Activated T-cell treated with anti-CD3 and anti-CD28 coated beads, Interleukin-2, amount 50 U/mL, for 4 hours (primary cell): ENCODE measurements at regions not wholly inside any gene's neighbourhood (a gene's known extent, or its start where the extent isn't known, plus 50 kb on each side); places are given as distances from the start of the nearest gene placed in this dataset.
"Not testable (repeated sequence)": the region's sequence is repeated elsewhere in the genome, so short reads cannot be mapped to it uniquely, and the experiment has no call there.

Source experiments
- ATAC-seq, 2 donors: fragments of 200-7000 bp; cut with Tn5 transposase; one replicate each; pipeline ENCODE4 v1.10.0; 2021
- DNase-seq: peaks from one replicate; pipeline ENCODE4 v3.0.0-alpha.2; 2020
- H3K27me3 Mint-ChIP-seq: one replicate; pipeline ENCODE4 v1.8.0; 2021; ENCODE audit warnings: low read depth, mixed read lengths
- H3K36me3 Mint-ChIP-seq: one replicate; pipeline ENCODE4 v1.8.0; 2022; ENCODE audit warnings: mixed read lengths; ENCODE audit not compliant: insufficient read depth
- H3K4me1 Mint-ChIP-seq: one replicate; pipeline ENCODE4 v1.8.0; 2021; ENCODE audit warnings: low read depth, mixed read lengths
- H3K4me3 Mint-ChIP-seq: one replicate; pipeline ENCODE4 v1.8.0; 2021; ENCODE audit warnings: mild to moderate bottlenecking, moderate library complexity, mixed read lengths
- H3K9me3 Mint-ChIP-seq: one replicate; pipeline ENCODE4 v1.8.0; 2021; ENCODE audit warnings: mixed read lengths

DNA sequence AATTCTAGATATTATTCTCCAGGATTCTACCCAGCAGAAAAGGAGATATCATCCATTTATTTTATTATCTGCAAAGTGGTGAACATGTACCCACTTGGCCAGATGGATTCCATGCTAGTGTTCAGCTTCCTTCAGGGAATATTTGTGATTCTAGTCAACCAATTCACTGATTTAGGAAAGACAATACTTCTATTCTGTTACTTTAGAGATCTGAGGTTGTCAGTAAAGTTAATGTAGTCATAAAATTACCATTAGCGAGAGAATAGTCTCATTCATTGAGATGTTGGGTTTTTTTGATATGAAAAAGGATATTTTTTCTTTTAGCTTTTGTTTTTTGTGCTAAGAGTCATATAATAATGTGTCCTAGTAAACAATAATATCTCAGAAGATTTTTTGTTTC is 222.8 kb downstream of the CGGBP1 start:
- Mint-ChIP-seq H3K9me3 (peaks cover 6% of the 10 kb centered on the region), H3K4me1 (no peaks in the 10 kb centered on the region), H3K4me3 (no peak overlapping the region), H3K27me3 (no peaks in the 10 kb centered on the region), H3K36me3 (no peaks in the 10 kb centered on the region)
- ATAC-seq (no peak), DNase-seq (no peak)

- DNase-seq (no peak), ATAC-seq (no peak)
- no peak overlapping the region for H3K4me3 Mint-ChIP-seq
- peaks cover 6% of the 10 kb centered on the region for H3K9me3 Mint-ChIP-seq
- H3K27me3 Mint-ChIP-seq = no peaks in the 10 kb centered on the region
- H3K36me3 Mint-ChIP-seq = no peaks in the 10 kb centered on the region
- no peaks in the 10 kb centered on the region for H3K4me1 Mint-ChIP-seq
Measured at GRCh38 chr3:87835236-87835635, 223.6 kb downstream of the CGGBP1 start.

- Mint-ChIP-seq H3K4me1 (no peaks in the 10 kb centered on the region), H3K27me3 (no peaks in the 10 kb centered on the region), H3K36me3 (no peaks in the 10 kb centered on the region), H3K9me3 (peaks cover 1% of the 10 kb centered on the region), H3K4me3 (no peak overlapping the region)
- DNase-seq (no peak), ATAC-seq (no peak)
Measured at GRCh38 chr3:87834327-87834726, 224.5 kb downstream of the CGGBP1 start.

DNA sequence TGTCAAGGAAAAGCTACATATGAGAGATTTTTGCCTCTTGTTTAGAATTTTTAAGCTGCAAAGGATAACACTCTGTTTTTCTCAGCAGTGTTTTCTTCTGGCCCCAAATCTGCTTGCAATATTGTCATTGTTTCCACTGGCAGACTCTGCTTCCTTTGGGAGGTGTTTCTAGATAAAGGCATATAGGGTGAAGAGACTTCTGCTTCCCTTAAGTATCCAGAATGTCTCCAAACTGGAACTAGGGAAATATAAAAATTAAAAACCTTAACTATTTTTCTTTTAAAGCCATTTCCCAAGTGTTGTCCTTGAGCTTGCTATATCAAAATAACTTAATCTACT is 225.8 kb downstream of the CGGBP1 start:
- no peaks in the 10 kb centered on the region for H3K9me3 Mint-ChIP-seq
- no peak for DNase-seq
- no peaks in the 10 kb centered on the region for H3K4me1 Mint-ChIP-seq
- H3K36me3 Mint-ChIP-seq = no peaks in the 10 kb centered on the region
- no peak overlapping the region for H3K4me3 Mint-ChIP-seq
- ATAC-seq = no peak
- H3K27me3 Mint-ChIP-seq = no peaks in the 10 kb centered on the region

GRCh38 chr3:87828046-87828445 is 230.8 kb downstream of the CGGBP1 start:
- no peaks in the 10 kb centered on the region for H3K4me1 Mint-ChIP-seq
- H3K27me3 Mint-ChIP-seq = no peaks in the 10 kb centered on the region
- DNase-seq = no peak
- ATAC-seq = no peak
- H3K9me3 Mint-ChIP-seq = no peaks in the 10 kb centered on the region
- no peaks in the 10 kb centered on the region for H3K36me3 Mint-ChIP-seq
- H3K4me3 Mint-ChIP-seq = no peak overlapping the region

DNA sequence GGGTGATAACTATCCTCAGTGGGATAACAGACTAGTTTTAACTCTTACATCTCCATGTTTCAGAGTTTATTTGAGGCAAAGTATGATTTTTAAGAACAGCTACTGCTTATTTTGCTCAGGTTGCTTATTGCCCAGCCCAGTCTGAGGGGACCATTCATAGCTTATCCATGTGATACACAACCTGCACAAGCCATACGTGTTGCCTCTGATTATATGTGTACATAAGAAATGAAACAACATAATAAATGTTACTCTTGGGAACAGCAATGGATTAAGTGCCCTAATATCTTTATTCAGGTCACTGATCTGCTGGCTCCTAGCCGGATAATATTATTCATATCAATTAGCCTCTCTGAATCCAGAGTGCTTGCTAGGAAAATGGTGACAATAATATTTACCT is 236.2 kb downstream of the CGGBP1 start:
- Mint-ChIP-seq H3K9me3 (no peaks in the 10 kb centered on the region), H3K36me3 (no peaks in the 10 kb centered on the region), H3K4me1 (no peaks in the 10 kb centered on the region), H3K27me3 (peaks cover 2% of the 10 kb centered on the region), H3K4me3 (no peak overlapping the region)
- DNase-seq = no peak
- no peak for ATAC-seq

- not testable (repeated sequence) for H3K4me1 Mint-ChIP-seq, DNase-seq, H3K9me3 Mint-ChIP-seq, H3K4me3 Mint-ChIP-seq, H3K36me3 Mint-ChIP-seq, ATAC-seq, H3K27me3 Mint-ChIP-seq
Measured at GRCh38 chr3:87813503-87813902, 245.3 kb downstream of the CGGBP1 start.

- DNase-seq = no peak
- Mint-ChIP-seq H3K36me3 (no peaks in the 10 kb centered on the region), H3K4me3 (no peak overlapping the region), H3K9me3 (peaks cover 6% of the 10 kb centered on the region), H3K4me1 (peaks cover 2% of the 10 kb centered on the region), H3K27me3 (peaks cover 5% of the 10 kb centered on the region)
- no peak for ATAC-seq
Measured at GRCh38 chr3:87811953-87812352, 246.9 kb downstream of the CGGBP1 start.

DNA sequence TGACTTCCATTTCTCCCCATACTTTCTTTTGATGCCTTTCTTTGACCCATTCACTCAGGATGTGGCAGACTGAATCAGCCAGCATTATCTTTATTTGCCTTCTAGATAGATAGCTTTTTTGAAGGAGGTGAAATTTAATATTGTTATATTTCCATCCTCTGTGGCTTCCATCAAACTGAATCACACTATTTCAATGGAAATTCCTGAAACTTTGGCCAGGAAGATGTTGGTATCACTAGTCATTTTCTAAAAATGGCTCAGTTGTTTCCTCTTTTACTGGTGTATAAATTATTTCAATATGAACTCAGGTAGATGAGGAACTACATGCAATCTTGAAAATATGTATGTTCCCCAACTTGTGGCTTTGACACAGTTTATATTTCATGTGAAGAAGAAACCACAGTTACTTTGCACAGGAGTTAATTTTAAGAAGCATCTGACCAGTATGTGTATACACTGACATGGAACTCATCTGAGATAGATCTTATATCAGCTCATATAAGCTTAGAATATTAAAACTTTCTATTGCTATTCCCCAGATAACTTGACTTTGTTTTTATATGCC is 248.3 kb downstream of the CGGBP1 start:
- H3K9me3 Mint-ChIP-seq = peaks cover 6% of the 10 kb centered on the region
- H3K27me3 Mint-ChIP-seq = peaks cover 5% of the 10 kb centered on the region
- no peaks in the 10 kb centered on the region for H3K36me3 Mint-ChIP-seq
- ATAC-seq (no peak), DNase-seq (no peak)
- peaks cover 5% of the 10 kb centered on the region for H3K4me1 Mint-ChIP-seq
- no peak overlapping the region for H3K4me3 Mint-ChIP-seq

DNA sequence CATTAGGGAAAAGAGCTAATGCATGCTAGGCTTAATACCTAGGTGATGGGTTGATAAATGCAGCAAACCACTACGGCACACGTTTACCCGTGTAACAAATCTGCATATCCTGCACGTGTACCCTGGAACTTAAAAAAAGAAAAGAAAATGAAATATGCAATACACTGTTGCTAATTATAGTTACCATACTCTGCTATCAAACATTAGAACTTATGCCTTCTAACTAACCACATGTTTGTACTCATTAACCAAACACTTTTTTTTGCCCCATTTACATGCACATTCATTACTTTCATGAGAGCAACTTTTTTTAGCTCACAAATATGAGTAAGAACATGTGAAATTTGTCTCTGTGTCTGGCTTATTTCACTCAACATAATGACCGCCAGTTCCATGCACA is 253.1 kb downstream of the CGGBP1 start:
- Mint-ChIP-seq H3K9me3 (no peaks in the 10 kb centered on the region), H3K36me3 (no peaks in the 10 kb centered on the region), H3K27me3 (peaks cover 10% of the 10 kb centered on the region), H3K4me1 (peaks cover 5% of the 10 kb centered on the region), H3K4me3 (no peak overlapping the region)
- ATAC-seq (no peak), DNase-seq (no peak)

DNA sequence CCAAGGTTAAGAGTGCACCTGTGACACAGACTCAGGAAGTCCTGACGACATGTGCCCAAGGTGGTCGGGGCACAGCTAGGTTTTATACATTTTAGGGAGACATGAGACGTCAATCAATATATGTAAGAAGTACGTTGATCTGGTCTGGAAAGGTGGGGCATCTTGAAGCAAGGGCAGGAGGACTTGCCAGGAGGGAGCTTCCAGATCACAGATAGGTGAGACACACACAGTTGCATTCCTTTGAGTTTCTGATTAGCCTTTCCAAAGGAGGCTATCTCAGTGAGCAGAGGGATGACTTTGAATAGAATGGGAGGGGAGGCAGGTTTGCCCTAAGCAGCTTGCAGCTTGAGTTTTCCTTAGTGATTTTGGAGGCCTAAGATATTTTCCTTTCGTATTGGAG is 257.4 kb downstream of the CGGBP1 start:
- Mint-ChIP-seq H3K4me3 (no peak overlapping the region), H3K4me1 (peaks cover 6% of the 10 kb centered on the region), H3K9me3 (no peaks in the 10 kb centered on the region), H3K36me3 (no peaks in the 10 kb centered on the region), H3K27me3 (peaks cover 22% of the 10 kb centered on the region)
- ATAC-seq (no peak), DNase-seq (no peak)

- Mint-ChIP-seq H3K4me1 (peaks cover 10% of the 10 kb centered on the region), H3K36me3 (no peaks in the 10 kb centered on the region), H3K4me3 (no peak overlapping the region), H3K9me3 (no peaks in the 10 kb centered on the region), H3K27me3 (peaks cover 29% of the 10 kb centered on the region)
- DNase-seq (no peak), ATAC-seq (no peak)
Measured at GRCh38 chr3:87800516-87800915, 258.3 kb downstream of the CGGBP1 start.

DNA sequence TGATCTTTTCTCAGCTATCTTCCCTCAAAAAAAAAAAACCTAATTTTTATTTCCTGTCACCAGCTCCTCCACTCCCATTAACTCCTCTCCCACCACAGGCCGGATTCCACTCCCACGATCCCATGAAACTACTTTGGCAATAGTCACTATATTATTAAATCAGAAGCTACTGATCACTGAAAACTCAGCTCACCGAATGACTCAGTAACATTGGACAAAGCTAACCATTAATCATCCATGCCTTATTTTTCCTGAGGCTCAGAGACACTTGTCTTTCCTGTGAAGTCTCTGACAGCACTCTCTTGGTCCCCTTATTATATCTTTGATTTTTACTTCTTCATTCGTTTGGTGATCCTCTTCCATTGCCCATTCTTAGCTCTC is 260.2 kb downstream of the CGGBP1 start:
- Mint-ChIP-seq H3K4me3 (no peak overlapping the region), H3K9me3 (no peaks in the 10 kb centered on the region), H3K4me1 (peaks cover 10% of the 10 kb centered on the region), H3K27me3 (peaks cover 42% of the 10 kb centered on the region), H3K36me3 (no peaks in the 10 kb centered on the region)
- no peak for DNase-seq
- ATAC-seq = no peak

- H3K9me3 Mint-ChIP-seq = no peaks in the 10 kb centered on the region
- H3K4me3 Mint-ChIP-seq = no peak overlapping the region
- no peaks in the 10 kb centered on the region for H3K36me3 Mint-ChIP-seq
- ATAC-seq (no peak), DNase-seq (no peak)
- peaks cover 15% of the 10 kb centered on the region for H3K4me1 Mint-ChIP-seq
- H3K27me3 Mint-ChIP-seq = peaks cover 47% of the 10 kb centered on the region
Measured at GRCh38 chr3:87797872-87798566, 260.8 kb downstream of the CGGBP1 start.

DNA sequence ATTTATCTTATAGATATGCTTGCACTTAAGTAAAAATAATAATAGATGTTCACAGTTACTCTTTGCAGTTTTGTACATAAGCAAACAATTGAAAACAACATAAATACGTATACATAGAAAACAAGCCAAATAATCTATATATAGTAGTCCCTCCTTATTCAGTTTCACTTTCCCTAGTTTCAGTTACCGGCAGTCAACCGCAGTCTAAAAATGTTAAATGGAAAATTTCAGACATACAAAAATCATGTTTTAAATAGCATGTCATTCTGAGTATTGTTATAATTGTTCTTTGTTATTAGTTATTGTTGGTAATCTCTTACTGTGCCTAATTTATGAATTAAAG is 262.0 kb downstream of the CGGBP1 start:
- H3K4me1 Mint-ChIP-seq = peaks cover 22% of the 10 kb centered on the region
- H3K4me3 Mint-ChIP-seq = no peak overlapping the region
- H3K27me3 Mint-ChIP-seq = peaks cover 54% of the 10 kb centered on the region

More for the DNA sequence above, 262.0 kb downstream of the CGGBP1 start:
- Mint-ChIP-seq H3K9me3 (no peaks in the 10 kb centered on the region), H3K36me3 (no peaks in the 10 kb centered on the region)
- ATAC-seq (no peak), DNase-seq (no peak)
